ENCODE measurements at regions not wholly inside any gene's neighbourhood (a gene's known extent, or its start where the extent isn't known, plus 50 kb on each side); places are given as distances from the start of the nearest gene placed in this dataset.

- H3K4me1 ChIP-seq (ENCODE audit: insufficient read depth, low read length): no peaks in the 10 kb centered on the region
- no peaks in the 10 kb centered on the region for H3K27me3 Mint-ChIP-seq
- no peak for TF ChIP-seq CTCF (IDR thresholded peaks at IDR 0.05)
- intact Hi-C loops (cut with DNase I, micrococcal nuclease): no loop called here
- ATAC-seq (ENCODE audit: poor library complexity) (no peak), DNase-seq (no peak)
- no peak overlapping the region for H3K27ac Mint-ChIP-seq
- ChIA-PET CTCF (no interaction called here), POLR2A (no interaction called here)
- no peak overlapping the region for H3K4me3 ChIP-seq (ENCODE audit: low read length)
- H3K9me3 ChIP-seq (ENCODE audit: control insufficient read depth in 1 of 2, insufficient read depth in 1 of 2, low read length in 2 of 2): peaks cover 0 to 10% of the 10 kb centered on the region in 2 experiments
- H3K4me3 Mint-ChIP-seq: no peak overlapping the region
- no peak overlapping the region for H3K27ac ChIP-seq (ENCODE audit: low read depth in 1 of 2, low read length in 2 of 2)
- peaks cover 6% of the 10 kb centered on the region for H3K9me3 Mint-ChIP-seq
- no peaks in the 10 kb centered on the region for H3K36me3 Mint-ChIP-seq (ENCODE audit: low read depth)
- H3K27me3 ChIP-seq (ENCODE audit: control insufficient read depth in 1 of 2, insufficient read depth in 2 of 2, low read length in 2 of 2): no peaks in the 10 kb centered on the region
- no peaks in the 10 kb centered on the region for H3K36me3 ChIP-seq (ENCODE audit: insufficient read depth, low read length)
- no peaks in the 10 kb centered on the region for H3K4me1 Mint-ChIP-seq (ENCODE audit: low read depth)
Observed at GRCh38 chr2:185137700-185138099, 539.4 kb downstream of the ZNF804A start.

GRCh38 chr2:185142677-185143076 is 544.3 kb downstream of the ZNF804A start:
- H3K4me1 Mint-ChIP-seq (ENCODE audit: low read depth): no peaks in the 10 kb centered on the region
- H3K27me3 Mint-ChIP-seq: no peaks in the 10 kb centered on the region
- Histone ChIP-seq H3K9me3 (ENCODE audit: control insufficient read depth in 1 of 2, insufficient read depth in 1 of 2, low read length in 2 of 2) (peaks cover 0 to 15% of the 10 kb centered on the region in 2 experiments), H3K4me3 (ENCODE audit: low read length) (no peak overlapping the region), H3K36me3 (ENCODE audit: insufficient read depth, low read length) (no peaks in the 10 kb centered on the region), H3K4me1 (ENCODE audit: insufficient read depth, low read length) (no peaks in the 10 kb centered on the region), H3K27ac (ENCODE audit: low read depth in 1 of 2, low read length in 2 of 2) (no peak overlapping the region), H3K27me3 (ENCODE audit: control insufficient read depth in 1 of 2, insufficient read depth in 2 of 2, low read length in 2 of 2) (no peaks in the 10 kb centered on the region)
- TF ChIP-seq CTCF (IDR thresholded peaks at IDR 0.05): no peak
- no peaks in the 10 kb centered on the region for H3K36me3 Mint-ChIP-seq (ENCODE audit: low read depth)
- intact Hi-C loops (cut with DNase I, micrococcal nuclease): no loop called here
- no peak overlapping the region for H3K4me3 Mint-ChIP-seq
- CTCF ChIA-PET: no interaction called here
- ATAC-seq (ENCODE audit: poor library complexity): no peak
- H3K9me3 Mint-ChIP-seq: peaks cover 4% of the 10 kb centered on the region
- no peak overlapping the region for H3K27ac Mint-ChIP-seq
- DNase-seq: no peak
- POLR2A ChIA-PET: no interaction called here

- Histone ChIP-seq H3K36me3 (ENCODE audit: insufficient read depth, low read length) (no peaks in the 10 kb centered on the region), H3K27me3 (ENCODE audit: control insufficient read depth in 1 of 2, insufficient read depth in 2 of 2, low read length in 2 of 2) (no peaks in the 10 kb centered on the region), H3K4me3 (ENCODE audit: low read length) (no peak overlapping the region), H3K27ac (ENCODE audit: low read depth in 1 of 2, low read length in 2 of 2) (no peak overlapping the region), H3K9me3 (ENCODE audit: control insufficient read depth in 1 of 2, insufficient read depth in 1 of 2, low read length in 2 of 2) (peaks cover 0 to 12% of the 10 kb centered on the region in 2 experiments), H3K4me1 (ENCODE audit: insufficient read depth, low read length) (no peaks in the 10 kb centered on the region)
- no peak for DNase-seq
- intact Hi-C loops (cut with DNase I, micrococcal nuclease): no loop called here
- TF ChIP-seq CTCF (IDR thresholded peaks at IDR 0.05): no peak
- Mint-ChIP-seq H3K36me3 (ENCODE audit: low read depth) (no peaks in the 10 kb centered on the region), H3K4me3 (no peak overlapping the region), H3K27me3 (no peaks in the 10 kb centered on the region), H3K9me3 (peaks cover 4% of the 10 kb centered on the region), H3K27ac (no peak overlapping the region), H3K4me1 (ENCODE audit: low read depth) (no peaks in the 10 kb centered on the region)
- ATAC-seq (ENCODE audit: poor library complexity): no peak
- POLR2A ChIA-PET: no interaction called here
- CTCF ChIA-PET: no interaction called here
Observed at GRCh38 chr2:185144159-185144919, 546.0 kb downstream of the ZNF804A start.

All from CD4-positive, alpha-beta T cell (primary cell).